ENCODE measurements at regions not wholly inside any gene's neighbourhood (a gene's known extent, or its start where the extent isn't known, plus 50 kb on each side); places are given as distances from the start of the nearest gene placed in this dataset.

GRCh38 chr3:193901007-193901406 is 234.9 kb upstream of the HES1 start:
- Histone ChIP-seq H3K4me3 (ENCODE audit: extremely low read depth in 1 of 4, insufficient read depth in 2 of 4, low read depth in 3 of 4, low read length in 4 of 4) (no peak overlapping the region), H3K36me3 (ENCODE audit: control insufficient read depth in 2 of 4, insufficient read depth in 4 of 4, low read length in 3 of 4) (no peaks in the 10 kb centered on the region), H2BK20ac (ENCODE audit: low read length) (no peak overlapping the region), H3K27ac (ENCODE audit: low read depth, low read length) (no peak overlapping the region), H3K4me1 (replicated peaks in 1 of 4; ENCODE audit: control insufficient read depth in 3 of 4, insufficient read depth in 4 of 4, low read length in 3 of 4) (peaks cover 0 to 20% (median 10%) of the 10 kb centered on the region in 4 experiments; a peak in 6 of 7 replicates), H2BK5ac (ENCODE audit: low read depth, low read length) (no peak overlapping the region), H3K23me2 (ENCODE audit: low read depth, low read length) (no peaks in the 10 kb centered on the region), H2AK5ac (ENCODE audit: low read depth, low read length) (no peak overlapping the region), H3K18ac (ENCODE audit: extremely low read depth, low read length) (no peak overlapping the region), H3K9ac (replicated peaks in 1 of 4; ENCODE audit: extremely low read depth in 1 of 4, low read depth in 3 of 4, low read length in 3 of 4) (no peak overlapping the region), H2AFZ (ENCODE audit: low read length) (no peak overlapping the region), H3K4ac (replicated peaks; ENCODE audit: insufficient read length, low read depth, low read length) (no peak overlapping the region), H4K91ac (replicated peaks; ENCODE audit: insufficient read length, low read length) (no peak overlapping the region), H3K27me3 (replicated peaks in 1 of 4; ENCODE audit: control insufficient read depth in 3 of 4, extremely low read depth in 1 of 4, insufficient read depth in 3 of 4, low read length in 3 of 4) (peaks cover 0 to 3% (median 0%) of the 10 kb centered on the region in 4 experiments; a peak in 1 of 7 replicates), H3K79me2 (ENCODE audit: control insufficient read depth in 1 of 2, insufficient read depth in 2 of 2, low read length in 2 of 2) (no peaks in the 10 kb centered on the region), H3K56ac (replicated peaks; ENCODE audit: insufficient read length, low read depth, low read length) (no peak overlapping the region), H2BK120ac (replicated peaks; ENCODE audit: low read depth, low read length) (no peak overlapping the region), H3K14ac (ENCODE audit: insufficient read length) (no peak overlapping the region), H4K20me1 (replicated peaks in 1 of 2; ENCODE audit: control insufficient read depth in 1 of 2, insufficient read depth in 2 of 2, low read length in 2 of 2) (no peaks in the 10 kb centered on the region), H4K5ac (ENCODE audit: insufficient read length, low read depth, low read length) (no peak overlapping the region), H3K79me1 (ENCODE audit: low read depth, low read length) (no peaks in the 10 kb centered on the region), H2BK12ac (ENCODE audit: low read depth, low read length) (no peak overlapping the region), H3K23ac (ENCODE audit: insufficient read length) (no peak overlapping the region), H2BK15ac (ENCODE audit: low read length) (no peak overlapping the region), H3K9me3 (ENCODE audit: insufficient read depth in 2 of 2, low read depth in 1 of 2, low read length in 1 of 2) (peaks cover 0 to 5% of the 10 kb centered on the region in 2 experiments; a peak in 1 of 4 replicates), H3K4me2 (ENCODE audit: insufficient read depth in 1 of 2, low read depth in 2 of 2, low read length in 2 of 2) (no peak overlapping the region), H4K8ac (ENCODE audit: extremely low read depth, insufficient read depth, low read length) (no peak overlapping the region)
- DNase-seq (ENCODE audit: low read depth in 1 of 2, low spot score in 2 of 2): no peak
- ChIA-PET POLR2A (ENCODE audit: partially characterized antibody) (no interaction called here), CTCF (ENCODE audit: partially characterized antibody) (interaction anchor here (1.0 to 1.3 kb wide), 3 partner anchors 24 to 404 kb away, joined by 3 to 5 read pairs (median 3); no protein-coding TSS in a partner anchor)
- WGBS, 2 experiments (ENCODE audit: extremely low coverage in 1 of 2, insufficient coverage in 1 of 2, insufficient read length in 1 of 2, insufficient replicate concordance in 2 of 2, low coverage in 1 of 2, low lambda C conversion rate in 2 of 2, missing lambda C conversion rate in 1 of 2): 92% methylated on average over 1 of the region's 1 CpG; no CpG with 5 or more reads in 1 of the 2 experiments
- FAIRE-seq: no peak
- TF ChIP-seq ATF2 (IDR thresholded peaks at IDR 0.05; ENCODE audit: low read length): no peak
- no peak for TF ChIP-seq HDAC2 (IDR thresholded peaks at IDR 0.05; ENCODE audit: borderline replicate concordance in 1 of 2, low read depth in 2 of 2, low read length in 2 of 2)
- no peak for TF ChIP-seq TBP (IDR thresholded peaks at IDR 0.05; ENCODE audit: low read depth, low read length)
- no peak for TF ChIP-seq NANOG (IDR thresholded peaks at IDR 0.05; ENCODE audit: insufficient read depth, low read depth, low read length, poor library complexity, severe bottlenecking)
- no peak for TF ChIP-seq RNF2 (IDR thresholded peaks at IDR 0.05; ENCODE audit: borderline replicate concordance, low read depth, low read length, missing control alignments, poor library complexity, severe bottlenecking)
- no peak for TF ChIP-seq MAFK (IDR thresholded peaks at IDR 0.05; ENCODE audit: low read depth, low read length)
- no peak for TF ChIP-seq SP4 (IDR thresholded peaks at IDR 0.05; ENCODE audit: low read length)
- no peak for TF ChIP-seq ATF3 (IDR thresholded peaks at IDR 0.05; ENCODE audit: insufficient read depth, low read depth, low read length)
- no peak for TF ChIP-seq SIX5 (IDR thresholded peaks at IDR 0.05; ENCODE audit: low read depth, low read length)
- no peak for TF ChIP-seq EZH2 (IDR thresholded peaks at IDR 0.05; ENCODE audit: low read depth, low read length, severe bottlenecking)
- no peak for TF ChIP-seq BACH1 (IDR thresholded peaks at IDR 0.05; ENCODE audit: low read length)

Measured in H1 (cell line).